Central memory CD8-positive, alpha-beta T cell (primary cell): ENCODE measurements at regions not wholly inside any gene's neighbourhood (a gene's known extent, or its start where the extent isn't known, plus 50 kb on each side); places are given as distances from the start of the nearest gene placed in this dataset.
"Not testable (repeated sequence)": the region's sequence is repeated elsewhere in the genome, so short reads cannot be mapped to it uniquely, and the experiment has no call there.

ENCODE experiments used
- ATAC-seq: fragments of 150-1000 bp; cut with Tn5 transposase; replicated peaks from 2 replicates; pipeline ENCODE4 v1.10.0; 2022; ENCODE audit warnings: mild to moderate bottlenecking, moderate FRiP score, moderate number of reproducible peaks; ENCODE audit not compliant: poor library complexity, severe bottlenecking; ENCODE audit errors: extremely low read depth
- DNase-seq, 2 donors: peaks; one replicate each; pipeline ENCODE4 v3.0.0; 2021; ENCODE audit warnings: low spot score in 2 of 2
- H3K27ac Mint-ChIP-seq: one replicate; pipeline ENCODE4 v1.8.0; 2022; ENCODE audit warnings: low read depth, mild to moderate bottlenecking, moderate library complexity, mixed read lengths
- H3K27me3 Mint-ChIP-seq: one replicate; pipeline ENCODE4 v1.8.0; 2022; ENCODE audit warnings: mixed read lengths
- H3K36me3 Mint-ChIP-seq: one replicate; pipeline ENCODE4 v1.8.0; 2022; ENCODE audit warnings: mild to moderate bottlenecking, moderate library complexity, mixed read lengths; ENCODE audit not compliant: insufficient read depth
- H3K4me1 Mint-ChIP-seq: one replicate; pipeline ENCODE4 v1.8.0; 2022; ENCODE audit warnings: mixed read lengths
- H3K4me3 Mint-ChIP-seq: one replicate; pipeline ENCODE4 v1.8.0; 2022; ENCODE audit warnings: mild to moderate bottlenecking, moderate library complexity, mixed read lengths
- H3K9me3 Mint-ChIP-seq: one replicate; pipeline ENCODE4 v1.8.0; 2022; ENCODE audit warnings: mixed read lengths

GRCh38 chr16:65716737-65717700, 595.2 kb upstream of the CDH11 start:
- H3K4me3 Mint-ChIP-seq, result no peak overlapping the region
- DNase-seq (no peak), ATAC-seq (no peak)
- no peak overlapping the region for H3K27ac Mint-ChIP-seq
- H3K36me3 Mint-ChIP-seq, result no peaks in the 10 kb centered on the region
- H3K9me3 Mint-ChIP-seq, result peaks cover 11% of the 10 kb centered on the region
- H3K27me3 Mint-ChIP-seq, result no peaks in the 10 kb centered on the region
- H3K4me1 Mint-ChIP-seq, result no peaks in the 10 kb centered on the region

DNA sequence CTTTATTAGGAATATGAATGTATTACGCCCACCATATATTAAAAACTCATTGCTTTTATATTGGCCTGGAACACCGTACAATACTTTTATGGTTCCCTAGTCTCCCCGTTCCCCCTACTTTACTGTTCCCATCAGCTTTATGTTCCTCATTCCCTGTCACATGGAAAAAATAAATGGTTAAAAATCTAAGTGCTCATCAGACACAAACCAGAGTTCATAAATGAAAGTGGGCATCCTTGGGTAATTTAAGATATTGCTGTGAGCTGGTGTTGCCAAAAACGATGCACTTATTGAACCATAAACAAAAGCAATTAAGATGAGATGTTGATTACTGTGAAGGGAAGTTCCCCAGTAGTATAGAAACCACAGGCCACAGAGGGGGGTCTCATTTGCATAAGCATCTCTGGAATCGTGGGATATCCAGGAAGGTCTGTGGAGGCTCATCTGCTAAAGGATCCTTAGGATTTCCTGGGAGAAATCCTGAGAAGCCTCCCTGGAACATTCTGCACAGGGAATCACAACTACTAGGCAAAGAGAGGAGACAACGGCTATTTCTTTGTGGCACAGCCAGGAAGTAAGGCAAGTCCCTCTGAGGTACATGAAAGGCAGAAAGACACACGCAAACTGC, 591.4 kb upstream of the CDH11 start:
- ATAC-seq, result no peak
- Mint-ChIP-seq H3K36me3 (no peaks in the 10 kb centered on the region), H3K4me1 (no peaks in the 10 kb centered on the region), H3K4me3 (no peak overlapping the region), H3K27ac (no peak overlapping the region), H3K9me3 (peaks cover 16% of the 10 kb centered on the region), H3K27me3 (no peaks in the 10 kb centered on the region)
- no peak for DNase-seq

- H3K36me3 Mint-ChIP-seq, result no peaks in the 10 kb centered on the region
These were observed 588.2 kb upstream of the CDH11 start for GRCh38 chr16:65710107-65710506.

DNA sequence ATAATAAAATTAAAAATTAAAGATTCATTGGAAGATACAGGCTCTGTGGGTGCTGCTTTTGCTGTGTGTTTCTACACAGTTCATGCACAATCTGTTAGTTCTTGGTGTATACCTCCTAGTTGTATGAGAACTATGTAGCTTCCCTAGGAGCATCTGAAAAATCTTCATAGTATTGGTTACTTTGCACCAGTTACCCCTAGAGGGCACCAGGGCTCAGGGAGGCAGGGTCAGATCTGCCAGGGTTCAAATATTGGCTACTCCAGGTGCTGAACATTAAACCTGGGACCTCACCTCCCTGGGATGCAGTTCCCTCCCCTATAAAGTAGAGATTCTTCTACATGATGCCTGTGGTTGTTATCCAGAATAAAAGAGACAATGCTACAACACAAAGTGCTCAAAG, 583.0 kb upstream of the CDH11 start:
- no peaks in the 10 kb centered on the region for H3K36me3 Mint-ChIP-seq
- H3K4me3 Mint-ChIP-seq, result no peak overlapping the region
- DNase-seq (no peak), ATAC-seq (no peak)
- H3K9me3 Mint-ChIP-seq, result peaks cover 15% of the 10 kb centered on the region
- H3K4me1 Mint-ChIP-seq, result no peaks in the 10 kb centered on the region
- H3K27me3 Mint-ChIP-seq, result no peaks in the 10 kb centered on the region
- no peak overlapping the region for H3K27ac Mint-ChIP-seq

More at GRCh38 chr16:65710107-65710506, 588.2 kb upstream of the CDH11 start:
- Mint-ChIP-seq H3K4me1 (no peaks in the 10 kb centered on the region), H3K27ac (no peak overlapping the region), H3K27me3 (no peaks in the 10 kb centered on the region), H3K4me3 (no peak overlapping the region), H3K9me3 (peaks cover 24% of the 10 kb centered on the region)
- DNase-seq, result no peak
- ATAC-seq, result no peak

DNA sequence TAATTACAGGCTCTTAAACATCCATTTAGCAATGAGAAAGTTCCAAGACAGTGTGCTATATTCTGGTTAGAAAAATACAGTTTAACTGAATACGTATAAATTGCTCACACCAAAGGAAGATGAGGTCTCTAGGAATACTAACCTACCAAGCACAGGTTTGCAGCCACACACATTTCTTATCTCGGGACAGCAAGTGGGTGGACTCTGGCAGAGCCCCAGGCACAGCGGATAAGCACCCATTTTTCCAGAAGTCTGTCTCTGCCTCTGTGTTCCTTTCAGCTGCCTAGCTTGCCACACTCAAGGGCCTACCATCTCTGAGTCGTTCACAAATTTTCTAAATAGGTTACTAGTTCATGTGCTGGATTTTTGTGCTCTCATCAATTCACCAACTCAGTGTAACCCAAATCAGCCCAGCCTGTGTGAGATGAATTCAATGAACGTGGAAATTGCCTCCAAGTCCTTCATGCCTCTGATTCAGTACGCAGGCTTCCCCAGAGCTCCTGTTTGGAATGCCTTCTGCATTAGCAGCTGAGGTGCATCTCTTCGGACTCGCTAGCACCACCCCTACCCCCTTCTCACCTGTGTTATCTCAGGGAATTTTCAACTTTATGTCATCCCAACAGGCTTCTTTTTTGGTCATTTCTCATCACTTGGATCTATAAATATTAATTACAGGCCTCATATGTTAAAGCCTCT, 581.0 kb upstream of the CDH11 start:
- Mint-ChIP-seq H3K36me3 (no peaks in the 10 kb centered on the region), H3K4me1 (no peaks in the 10 kb centered on the region), H3K4me3 (no peak overlapping the region), H3K27ac (no peak overlapping the region), H3K9me3 (peaks cover 19% of the 10 kb centered on the region), H3K27me3 (no peaks in the 10 kb centered on the region)
- DNase-seq (no peak), ATAC-seq (no peak)

- ATAC-seq (no peak), DNase-seq (no peak)
- Mint-ChIP-seq H3K27me3 (no peaks in the 10 kb centered on the region), H3K36me3 (no peaks in the 10 kb centered on the region), H3K4me1 (no peaks in the 10 kb centered on the region), H3K4me3 (no peak overlapping the region), H3K9me3 (peaks cover 13% of the 10 kb centered on the region), H3K27ac (no peak overlapping the region)
These were observed 578.7 kb upstream of the CDH11 start for GRCh38 chr16:65700596-65700995.

GRCh38 chr16:65698791-65699321, 577.0 kb upstream of the CDH11 start:
- Mint-ChIP-seq H3K4me3 (no peak overlapping the region), H3K27ac (no peak overlapping the region), H3K36me3 (no peaks in the 10 kb centered on the region), H3K4me1 (no peaks in the 10 kb centered on the region), H3K9me3 (peaks cover 8% of the 10 kb centered on the region), H3K27me3 (no peaks in the 10 kb centered on the region)
- ATAC-seq, result no peak
- DNase-seq, result no peak

GRCh38 chr16:65697521-65697920, 575.7 kb upstream of the CDH11 start:
- no peak overlapping the region for H3K4me3 Mint-ChIP-seq
- no peaks in the 10 kb centered on the region for H3K27me3 Mint-ChIP-seq
- no peaks in the 10 kb centered on the region for H3K4me1 Mint-ChIP-seq
- H3K36me3 Mint-ChIP-seq, result no peaks in the 10 kb centered on the region
- ATAC-seq (no peak), DNase-seq (no peak)
- peaks cover 8% of the 10 kb centered on the region for H3K9me3 Mint-ChIP-seq
- H3K27ac Mint-ChIP-seq, result no peak overlapping the region

GRCh38 chr16:65697065-65697464, 575.2 kb upstream of the CDH11 start:
- Mint-ChIP-seq H3K27ac (no peak overlapping the region), H3K4me1 (no peaks in the 10 kb centered on the region), H3K9me3 (peaks cover 8% of the 10 kb centered on the region), H3K27me3 (no peaks in the 10 kb centered on the region), H3K4me3 (no peak overlapping the region), H3K36me3 (no peaks in the 10 kb centered on the region)
- ATAC-seq, result no peak
- no peak for DNase-seq

- H3K27me3 Mint-ChIP-seq, H3K4me3 Mint-ChIP-seq, H3K27ac Mint-ChIP-seq, H3K9me3 Mint-ChIP-seq, ATAC-seq, DNase-seq, H3K4me1 Mint-ChIP-seq, H3K36me3 Mint-ChIP-seq: not testable (repeated sequence)
These were observed 570.0 kb upstream of the CDH11 start for GRCh38 chr16:65691846-65692245.

- Mint-ChIP-seq H3K27ac (no peak overlapping the region), H3K4me3 (no peak overlapping the region), H3K9me3 (peaks cover 14% of the 10 kb centered on the region), H3K36me3 (no peaks in the 10 kb centered on the region), H3K27me3 (no peaks in the 10 kb centered on the region), H3K4me1 (no peaks in the 10 kb centered on the region)
- ATAC-seq, result no peak
- no peak for DNase-seq
These were observed 567.9 kb upstream of the CDH11 start for GRCh38 chr16:65689726-65690125.

GRCh38 chr16:65688301-65688700, 566.4 kb upstream of the CDH11 start:
- Mint-ChIP-seq H3K9me3 (peaks cover 18% of the 10 kb centered on the region), H3K4me1 (no peaks in the 10 kb centered on the region), H3K27me3 (no peaks in the 10 kb centered on the region), H3K4me3 (no peak overlapping the region), H3K36me3 (no peaks in the 10 kb centered on the region), H3K27ac (no peak overlapping the region)
- no peak for ATAC-seq
- no peak for DNase-seq
